Suprapubic skin (tissue), 4 donors: ENCODE measurements at regions not wholly inside any gene's neighbourhood (a gene's known extent, or its start where the extent isn't known, plus 50 kb on each side); places are given as distances from the start of the nearest gene placed in this dataset.
"Not testable (repeated sequence)": the region's sequence is repeated elsewhere in the genome, so short reads cannot be mapped to it uniquely, and the experiment has no call there.

Source experiments
- DNase-seq, 2 donors: peaks; one replicate each; pipeline ENCODE4 v3.0.0-alpha.2; 2019; ENCODE audit warnings: low spot score in 2 of 2
- H3K27ac ChIP-seq: fragments of 200-600 bp; sonication (generic); one replicate; pipeline ENCODE4 v1.5.1; 2019
- H3K27me3 ChIP-seq: fragments of 200-600 bp; sonication (generic); one replicate; pipeline ENCODE4 v1.5.1; 2019
- H3K36me3 ChIP-seq: fragments of 200-600 bp; sonication (generic); one replicate; pipeline ENCODE4 v1.5.1; 2019
- H3K4me1 ChIP-seq: fragments of 200-600 bp; sonication (generic); one replicate; pipeline ENCODE4 v1.5.1; 2019
- H3K4me3 ChIP-seq: fragments of 200-600 bp; sonication (generic); one replicate; pipeline ENCODE4 v1.5.1; 2019; ENCODE audit warnings: mild to moderate bottlenecking
- H3K9me3 ChIP-seq: fragments of 200-600 bp; sonication (generic); one replicate; pipeline ENCODE4 v1.5.1; 2019
- EP300 ChIP-seq: sonication (generic); formaldehyde crosslinking; IDR thresholded peaks from one replicate; pipeline ENCODE4 v1.6.1; 2017; ENCODE audit warnings: antibody characterized with exemption
- POLR2A ChIP-seq, 2 donors: fragments of 450-650 bp; IDR thresholded peaks; one replicate each; pipeline ENCODE4 v1.6.1; 2017; ENCODE audit warnings: antibody characterized with exemption in 2 of 2, mild to moderate bottlenecking in 2 of 2, moderate library complexity in 2 of 2
- POLR2AphosphoS5 ChIP-seq, 3 donors: sonication (generic); formaldehyde crosslinking; IDR thresholded peaks; one replicate each; pipeline ENCODE4 v1.6.1; 2017; ENCODE audit warnings: antibody characterized with exemption in 3 of 3
- WGBS: methylation state at CpG from one replicate; pipeline ENCODE4 v1.1.5; 2018; 5-methylcytosine and 5-hydroxymethylcytosine counted together
- TF ChIP-seq, protein P1 (sequence below), 2 donors: fragments of 200-600 bp in 1 of 2; fragments of 450-650 bp in 1 of 2; sonication (generic) in 1 of 2; IDR thresholded peaks; one replicate each; pipeline ENCODE4 v1.5.1; 2016 to 2019; ENCODE audit warnings: antibody characterized with exemption in 2 of 2, mild to moderate bottlenecking in 1 of 2, moderate library complexity in 1 of 2

GRCh38 chr7:360454-361100 is 70.6 kb downstream of the FOXL3 start:
- WGBS, result 62% methylated on average over 39 of the region's 39 CpGs
- DNase-seq, result no peak
- no peak overlapping the region for H3K4me3 ChIP-seq
- H3K27me3 ChIP-seq, result peaks cover 27% of the 10 kb centered on the region
- peaks cover 45% of the 10 kb centered on the region for H3K4me1 ChIP-seq
- H3K9me3 ChIP-seq, result no peaks in the 10 kb centered on the region
- H3K36me3 ChIP-seq, result no peaks in the 10 kb centered on the region
- TF ChIP-seq, protein P1, sequence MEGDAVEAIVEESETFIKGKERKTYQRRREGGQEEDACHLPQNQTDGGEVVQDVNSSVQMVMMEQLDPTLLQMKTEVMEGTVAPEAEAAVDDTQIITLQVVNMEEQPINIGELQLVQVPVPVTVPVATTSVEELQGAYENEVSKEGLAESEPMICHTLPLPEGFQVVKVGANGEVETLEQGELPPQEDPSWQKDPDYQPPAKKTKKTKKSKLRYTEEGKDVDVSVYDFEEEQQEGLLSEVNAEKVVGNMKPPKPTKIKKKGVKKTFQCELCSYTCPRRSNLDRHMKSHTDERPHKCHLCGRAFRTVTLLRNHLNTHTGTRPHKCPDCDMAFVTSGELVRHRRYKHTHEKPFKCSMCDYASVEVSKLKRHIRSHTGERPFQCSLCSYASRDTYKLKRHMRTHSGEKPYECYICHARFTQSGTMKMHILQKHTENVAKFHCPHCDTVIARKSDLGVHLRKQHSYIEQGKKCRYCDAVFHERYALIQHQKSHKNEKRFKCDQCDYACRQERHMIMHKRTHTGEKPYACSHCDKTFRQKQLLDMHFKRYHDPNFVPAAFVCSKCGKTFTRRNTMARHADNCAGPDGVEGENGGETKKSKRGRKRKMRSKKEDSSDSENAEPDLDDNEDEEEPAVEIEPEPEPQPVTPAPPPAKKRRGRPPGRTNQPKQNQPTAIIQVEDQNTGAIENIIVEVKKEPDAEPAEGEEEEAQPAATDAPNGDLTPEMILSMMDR (IDR thresholded peaks at IDR 0.05), result no peak
- TF ChIP-seq POLR2A (IDR thresholded peaks at IDR 0.05) (no peak), POLR2AphosphoS5 (IDR thresholded peaks at IDR 0.05) (no peak), EP300 (no peak)
- H3K27ac ChIP-seq, result peak overlapping the region; percentile 55

- 85% methylated on average over 20 of the region's 20 CpGs for WGBS
- Histone ChIP-seq H3K27me3 (peaks cover 27% of the 10 kb centered on the region), H3K4me1 (peaks cover 51% of the 10 kb centered on the region)
- not testable (repeated sequence) for H3K27ac ChIP-seq, H3K9me3 ChIP-seq, DNase-seq, H3K4me3 ChIP-seq, H3K36me3 ChIP-seq
These were observed 71.2 kb downstream of the FOXL3 start for GRCh38 chr7:361182-361581.

DNA sequence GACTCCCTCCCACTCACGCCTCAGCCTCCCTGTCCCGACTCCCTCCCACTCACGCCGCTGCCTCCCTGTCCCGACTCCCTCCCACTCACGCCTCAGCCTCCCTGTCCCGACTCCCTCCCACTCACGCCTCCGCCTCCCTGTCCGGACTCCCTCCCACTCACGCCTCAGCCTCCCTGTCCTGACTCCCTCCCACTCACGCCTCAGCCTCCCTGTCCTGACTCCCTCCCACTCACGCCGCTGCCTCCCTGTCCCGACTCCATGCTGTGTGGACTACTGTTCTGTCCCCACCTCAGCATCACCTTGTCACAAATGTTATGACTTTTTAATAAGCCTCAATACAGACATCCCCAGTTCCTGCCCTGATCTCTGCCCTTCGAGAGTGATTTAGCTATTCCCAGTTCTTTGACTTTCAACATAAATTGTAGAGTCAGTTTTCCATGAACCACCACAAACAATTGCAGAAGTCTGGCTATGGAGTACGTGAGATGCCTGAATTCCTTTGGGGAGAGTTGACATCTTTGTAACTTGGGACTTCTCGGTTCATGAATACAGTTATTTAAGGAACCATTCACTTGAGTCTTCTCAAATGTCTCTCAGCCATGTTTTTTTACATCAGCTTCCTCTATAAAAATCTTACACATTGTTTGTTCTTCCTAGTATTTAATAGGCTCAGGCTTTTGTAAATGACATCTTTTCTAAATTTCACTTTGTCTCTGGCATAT is 71.9 kb downstream of the FOXL3 start:
- 78% methylated on average over 18 of the region's 18 CpGs for WGBS
- no peak overlapping the region for H3K27ac ChIP-seq
- no peak for DNase-seq
- H3K4me1 ChIP-seq, result peaks cover 51% of the 10 kb centered on the region
- no peaks in the 10 kb centered on the region for H3K36me3 ChIP-seq
- peak overlapping the region; percentile 15 for H3K4me3 ChIP-seq
- peaks cover 27% of the 10 kb centered on the region for H3K27me3 ChIP-seq
- no peaks in the 10 kb centered on the region for H3K9me3 ChIP-seq
- TF ChIP-seq EP300, result no peak
- no peak for TF ChIP-seq POLR2A (IDR thresholded peaks at IDR 0.05)
- TF ChIP-seq POLR2AphosphoS5 (IDR thresholded peaks at IDR 0.05), result no peak
- TF ChIP-seq, protein P1 (IDR thresholded peaks at IDR 0.05), result no peak

DNA sequence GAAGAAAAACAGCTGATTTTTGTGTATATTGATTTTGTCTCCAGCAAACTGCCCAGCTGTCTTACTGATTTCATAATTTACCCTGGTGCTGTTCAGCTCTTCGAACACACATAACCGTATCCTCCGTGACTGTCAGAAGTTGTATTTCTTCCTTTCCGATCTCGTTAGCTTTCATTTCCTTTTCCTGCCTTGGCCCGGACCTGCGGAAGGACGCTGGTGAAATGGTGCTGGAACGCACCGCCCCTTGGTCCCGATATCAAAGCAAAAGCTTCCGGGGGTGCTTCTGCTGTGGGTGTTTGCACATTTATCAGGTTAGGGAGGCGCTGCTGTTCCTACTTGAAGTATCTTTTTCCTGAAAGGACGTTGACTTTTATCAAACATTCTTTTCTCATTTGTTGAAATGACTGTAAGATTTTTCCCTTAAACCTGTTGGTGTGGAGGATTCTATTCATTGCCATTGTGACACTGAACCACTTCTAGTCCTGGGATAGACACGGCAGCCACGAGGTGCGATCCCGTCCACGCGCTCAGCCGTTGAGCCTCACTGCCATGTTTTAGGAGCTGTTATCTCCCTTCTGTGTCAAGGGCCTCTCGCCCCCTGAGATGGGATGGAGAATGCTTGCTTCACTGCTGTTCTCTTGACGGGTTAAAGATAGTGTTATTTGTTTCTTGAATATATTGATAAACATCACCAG is 72.6 kb downstream of the FOXL3 start:
- peaks cover 25% of the 10 kb centered on the region for H3K27me3 ChIP-seq
- WGBS, result 38% methylated on average over 23 of the region's 23 CpGs
- no peak for TF ChIP-seq POLR2AphosphoS5 (IDR thresholded peaks at IDR 0.05)
- TF ChIP-seq, protein P1 (IDR thresholded peaks at IDR 0.05), result no peak
- no peak for TF ChIP-seq POLR2A (IDR thresholded peaks at IDR 0.05)
- TF ChIP-seq EP300, result no peak
- no peaks in the 10 kb centered on the region for H3K36me3 ChIP-seq
- H3K9me3 ChIP-seq, result no peaks in the 10 kb centered on the region
- no peak overlapping the region for H3K27ac ChIP-seq
- peaks cover 45% of the 10 kb centered on the region for H3K4me1 ChIP-seq
- no peak for DNase-seq
- peak overlapping the region; percentile 15 for H3K4me3 ChIP-seq

GRCh38 chr7:363626-364025 is 73.7 kb downstream of the FOXL3 start:
- peaks cover 45% of the 10 kb centered on the region for H3K4me1 ChIP-seq
- H3K27me3 ChIP-seq, result peaks cover 24% of the 10 kb centered on the region
- H3K9me3 ChIP-seq, result no peaks in the 10 kb centered on the region
- no peak overlapping the region for H3K27ac ChIP-seq
- TF ChIP-seq POLR2AphosphoS5 (IDR thresholded peaks at IDR 0.05), result no peak
- H3K36me3 ChIP-seq, result no peaks in the 10 kb centered on the region
- no peak overlapping the region for H3K4me3 ChIP-seq
- no peak for DNase-seq
- 94% methylated on average over 20 of the region's 20 CpGs for WGBS

DNA sequence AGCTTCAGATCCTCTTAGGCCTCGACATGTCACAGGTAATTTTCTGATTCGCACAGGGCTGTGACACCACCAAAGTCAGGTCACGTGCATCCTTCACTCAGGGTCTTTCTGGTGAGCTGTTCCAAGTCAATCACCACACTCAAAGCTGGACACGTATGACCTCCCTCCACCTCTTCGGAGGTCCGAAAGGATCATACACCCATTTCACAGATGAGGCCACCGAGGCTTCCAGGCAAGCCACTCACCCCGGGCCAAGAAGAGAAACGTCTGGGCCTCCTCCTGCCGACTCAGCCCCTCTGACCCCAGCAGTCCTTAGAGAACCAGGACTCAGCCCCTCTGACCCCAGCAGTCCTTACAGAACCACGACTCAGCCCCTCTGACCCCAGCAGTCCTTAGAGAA is 74.6 kb downstream of the FOXL3 start:
- Histone ChIP-seq H3K27me3 (peaks cover 16% of the 10 kb centered on the region), H3K9me3 (no peaks in the 10 kb centered on the region), H3K4me1 (peaks cover 47% of the 10 kb centered on the region), H3K27ac (no peak overlapping the region), H3K36me3 (no peaks in the 10 kb centered on the region), H3K4me3 (no peak overlapping the region)
- DNase-seq, result no peak
- TF ChIP-seq POLR2AphosphoS5 (IDR thresholded peaks at IDR 0.05) (no peak), POLR2A (IDR thresholded peaks at IDR 0.05) (no peak), EP300 (no peak)
- TF ChIP-seq, protein P1 (IDR thresholded peaks at IDR 0.05), result no peak
- 95% methylated on average over 11 of the region's 11 CpGs for WGBS
